Mesendoderm (in vitro differentiated cells): ENCODE measurements at regions not wholly inside any gene's neighbourhood (a gene's known extent, or its start where the extent isn't known, plus 50 kb on each side); places are given as distances from the start of the nearest gene placed in this dataset.

ENCODE experiments used
- DNase-seq: peaks from one replicate; pipeline ENCODE4 v3.0.0; 2013
- H2AK5ac ChIP-seq: 2 replicates; pipeline ENCODE4 v1.6.1; 2013; ENCODE audit warnings: low read length, inconsistent platforms
- H2BK120ac ChIP-seq: 2 replicates; pipeline ENCODE4 v1.6.1; 2013; ENCODE audit warnings: low read depth, mild to moderate bottlenecking, low read length, moderate library complexity, mixed read lengths
- H2BK15ac ChIP-seq: replicated peaks from 2 replicates; pipeline ENCODE4 v1.6.1; 2013; ENCODE audit warnings: low read depth, mild to moderate bottlenecking, moderate library complexity
- H2BK5ac ChIP-seq: 2 replicates; pipeline ENCODE4 v1.6.1; 2013; ENCODE audit warnings: low read length, inconsistent platforms
- H3K18ac ChIP-seq: 2 replicates; pipeline ENCODE4 v1.6.1; 2013; ENCODE audit warnings: mild to moderate bottlenecking, low read length, mixed read lengths
- H3K23ac ChIP-seq: one replicate; pipeline ENCODE4 v1.6.1; 2013; ENCODE audit warnings: low read length
- H3K27ac ChIP-seq: 2 replicates; pipeline ENCODE4 v1.5.1; 2013; ENCODE audit warnings: low read depth, mild to moderate bottlenecking, inconsistent platforms, low read length, moderate library complexity
- H3K27me3 ChIP-seq: 2 replicates; pipeline ENCODE4 v1.6.1; 2013; ENCODE audit warnings: low read length, control low read depth, mild to moderate bottlenecking, inconsistent platforms; ENCODE audit not compliant: insufficient read depth, poor library complexity
- H3K36me3 ChIP-seq: 2 replicates; pipeline ENCODE4 v1.6.1; 2013; ENCODE audit warnings: low read length, inconsistent platforms; ENCODE audit not compliant: control insufficient read depth, insufficient read depth
- H3K4ac ChIP-seq: one replicate; pipeline ENCODE4 v1.6.1; 2013; ENCODE audit warnings: low read depth, mild to moderate bottlenecking, low read length, moderate library complexity
- H3K4me1 ChIP-seq: 2 replicates; pipeline ENCODE4 v1.6.1; 2013; ENCODE audit warnings: low read depth, low read length, inconsistent platforms; ENCODE audit not compliant: control insufficient read depth
- H3K4me2 ChIP-seq: 2 replicates; pipeline ENCODE4 v1.6.1; 2013; ENCODE audit warnings: low read length
- H3K4me3 ChIP-seq: 2 replicates; pipeline ENCODE4 v1.5.1; 2013; ENCODE audit warnings: mild to moderate bottlenecking, low read length
- H3K56ac ChIP-seq: one replicate; pipeline ENCODE4 v1.6.1; 2013; ENCODE audit warnings: low read length
- H3K79me1 ChIP-seq: 2 replicates; pipeline ENCODE4 v1.6.1; 2013; ENCODE audit warnings: low read length, inconsistent platforms
- H3K79me2 ChIP-seq: 2 replicates; pipeline ENCODE4 v1.6.1; 2013; ENCODE audit warnings: mild to moderate bottlenecking, low read length; ENCODE audit not compliant: control insufficient read depth, insufficient read depth
- H3K9ac ChIP-seq: 2 replicates; pipeline ENCODE4 v1.6.1; 2013; ENCODE audit warnings: low read length, inconsistent platforms
- H4K5ac ChIP-seq: one replicate; pipeline ENCODE4 v1.6.1; 2013; ENCODE audit warnings: low read length
- H4K8ac ChIP-seq: one replicate; pipeline ENCODE4 v1.6.1; 2013; ENCODE audit warnings: low read depth, mild to moderate bottlenecking, control low read depth, low read length, moderate library complexity
- WGBS: extraction: QIAGEN DNeasy Blood & Tissue Kit; methylation state at CpG from one replicate; pipeline ENCODE4 v1.1.7; 2013; ENCODE audit warnings: low lambda C conversion rate, missing lambda C conversion rate; ENCODE audit not compliant: insufficient coverage; ENCODE audit errors: extremely low coverage; 5-methylcytosine and 5-hydroxymethylcytosine counted together

GRCh38 chr18:42649331-42650035 is 466.0 kb downstream of the RIT2 start:
- H3K56ac ChIP-seq, result no peak overlapping the region
- H3K4ac ChIP-seq, result no peak overlapping the region
- no peaks in the 10 kb centered on the region for H3K36me3 ChIP-seq
- H3K9ac ChIP-seq, result no peak overlapping the region
- no peaks in the 10 kb centered on the region for H3K4me1 ChIP-seq
- no peak overlapping the region for H2BK120ac ChIP-seq
- H3K27me3 ChIP-seq, result no peaks in the 10 kb centered on the region
- no peak overlapping the region for H2BK5ac ChIP-seq
- H3K27ac ChIP-seq, result no peak overlapping the region
- H3K4me3 ChIP-seq, result no peak overlapping the region
- no peaks in the 10 kb centered on the region for H3K79me1 ChIP-seq
- H2BK15ac ChIP-seq, result no peak overlapping the region
- no CpG with 5 or more reads among the region's 5 CpGs for WGBS
- H3K79me2 ChIP-seq, result no peaks in the 10 kb centered on the region
- H3K18ac ChIP-seq, result no peak overlapping the region
- no peak overlapping the region for H4K5ac ChIP-seq
- no peak overlapping the region for H3K4me2 ChIP-seq
- no peak overlapping the region for H3K23ac ChIP-seq
- no peak overlapping the region for H4K8ac ChIP-seq
- H2AK5ac ChIP-seq, result no peak overlapping the region
- DNase-seq, result no peak

- no peaks in the 10 kb centered on the region for H3K27me3 ChIP-seq
These were observed 460.9 kb downstream of the RIT2 start for GRCh38 chr18:42654556-42654955.

GRCh38 chr18:42657551-42657950 is 457.9 kb downstream of the RIT2 start:
- Histone ChIP-seq H2BK120ac (no peak overlapping the region), H3K36me3 (no peaks in the 10 kb centered on the region), H3K4me1 (no peaks in the 10 kb centered on the region), H3K18ac (no peak overlapping the region), H3K23ac (no peak overlapping the region), H3K4me2 (no peak overlapping the region), H4K5ac (no peak overlapping the region), H2BK15ac (no peak overlapping the region), H2AK5ac (no peak overlapping the region), H3K27ac (no peak overlapping the region), H3K9ac (no peak overlapping the region), H3K27me3 (no peaks in the 10 kb centered on the region), H3K4me3 (no peak overlapping the region), H3K79me1 (no peaks in the 10 kb centered on the region), H2BK5ac (no peak overlapping the region), H3K4ac (no peak overlapping the region), H3K79me2 (no peaks in the 10 kb centered on the region), H4K8ac (no peak overlapping the region), H3K56ac (no peak overlapping the region)
- WGBS, result no CpG with 5 or more reads among the region's 1 CpG
- no peak for DNase-seq

More at GRCh38 chr18:42654556-42654955, 460.9 kb downstream of the RIT2 start:
- Histone ChIP-seq H2BK120ac (no peak overlapping the region), H2BK15ac (no peak overlapping the region), H3K79me1 (no peaks in the 10 kb centered on the region), H3K4ac (no peak overlapping the region), H3K79me2 (no peaks in the 10 kb centered on the region), H3K56ac (no peak overlapping the region), H4K8ac (no peak overlapping the region), H2AK5ac (no peak overlapping the region), H3K4me3 (no peak overlapping the region), H3K23ac (peak overlapping the region; percentile 37), H3K18ac (no peak overlapping the region), H3K9ac (no peak overlapping the region), H4K5ac (no peak overlapping the region), H3K27ac (no peak overlapping the region), H3K4me1 (no peaks in the 10 kb centered on the region), H3K36me3 (no peaks in the 10 kb centered on the region), H2BK5ac (no peak overlapping the region), H3K4me2 (no peak overlapping the region)
- DNase-seq, result no peak
- no CpG with 5 or more reads among the region's 3 CpGs for WGBS

GRCh38 chr18:42658171-42658570 is 457.3 kb downstream of the RIT2 start:
- Histone ChIP-seq H3K36me3 (no peaks in the 10 kb centered on the region), H3K4me3 (no peak overlapping the region), H3K79me2 (no peaks in the 10 kb centered on the region), H3K4me2 (no peak overlapping the region), H2BK5ac (no peak overlapping the region), H4K5ac (no peak overlapping the region), H3K56ac (no peak overlapping the region), H2AK5ac (no peak overlapping the region), H3K27me3 (no peaks in the 10 kb centered on the region), H2BK120ac (no peak overlapping the region), H3K23ac (no peak overlapping the region), H3K9ac (no peak overlapping the region), H2BK15ac (no peak overlapping the region), H3K18ac (no peak overlapping the region), H3K79me1 (no peaks in the 10 kb centered on the region), H4K8ac (no peak overlapping the region), H3K4ac (no peak overlapping the region), H3K27ac (no peak overlapping the region), H3K4me1 (no peaks in the 10 kb centered on the region)
- WGBS, result no CpG with 5 or more reads among the region's 3 CpGs
- DNase-seq, result no peak

- no peak overlapping the region for H2BK15ac ChIP-seq
- H3K27me3 ChIP-seq, result no peaks in the 10 kb centered on the region
- no peak overlapping the region for H2BK120ac ChIP-seq
- no peak overlapping the region for H3K4me2 ChIP-seq
- H3K79me2 ChIP-seq, result no peaks in the 10 kb centered on the region
- H4K5ac ChIP-seq, result no peak overlapping the region
- no peak overlapping the region for H2BK5ac ChIP-seq
- no peak overlapping the region for H3K23ac ChIP-seq
- H3K9ac ChIP-seq, result no peak overlapping the region
- no peaks in the 10 kb centered on the region for H3K79me1 ChIP-seq
- no peak for DNase-seq
- H3K18ac ChIP-seq, result no peak overlapping the region
- no CpG with 5 or more reads among the region's 1 CpG for WGBS
- no peaks in the 10 kb centered on the region for H3K36me3 ChIP-seq
- H3K56ac ChIP-seq, result no peak overlapping the region
- H3K4me1 ChIP-seq, result no peaks in the 10 kb centered on the region
- no peak overlapping the region for H4K8ac ChIP-seq
- H3K4me3 ChIP-seq, result no peak overlapping the region
- H3K27ac ChIP-seq, result no peak overlapping the region
- H3K4ac ChIP-seq, result no peak overlapping the region
- H2AK5ac ChIP-seq, result no peak overlapping the region
These were observed 456.3 kb downstream of the RIT2 start for GRCh38 chr18:42659187-42659586.

DNA sequence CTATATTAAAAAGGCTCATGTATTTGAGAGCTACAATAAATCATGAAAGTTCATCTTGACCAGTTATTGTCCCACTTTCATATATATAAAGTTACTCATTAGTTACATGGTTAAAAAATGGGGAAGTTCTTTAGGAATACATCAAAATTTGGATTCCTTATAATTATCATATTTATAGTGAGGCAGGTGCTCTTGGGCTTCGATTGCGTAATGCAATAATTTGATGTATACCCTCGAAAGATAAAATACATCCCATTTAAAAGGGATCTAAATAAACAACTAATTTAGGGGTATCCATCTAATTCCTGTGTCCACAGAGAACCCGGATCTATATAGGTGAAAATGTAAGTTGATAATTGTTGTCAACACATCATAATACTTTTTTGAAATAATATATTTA is 444.6 kb downstream of the RIT2 start:
- no peaks in the 10 kb centered on the region for H3K79me2 ChIP-seq
- H2BK5ac ChIP-seq, result no peak overlapping the region
- H3K36me3 ChIP-seq, result no peaks in the 10 kb centered on the region
- H3K79me1 ChIP-seq, result no peaks in the 10 kb centered on the region
- H3K27me3 ChIP-seq, result no peaks in the 10 kb centered on the region
- no peak overlapping the region for H2BK120ac ChIP-seq
- no CpG with 5 or more reads among the region's 4 CpGs for WGBS
- no peak for DNase-seq
- no peak overlapping the region for H3K23ac ChIP-seq
- no peak overlapping the region for H3K27ac ChIP-seq
- H4K8ac ChIP-seq, result no peak overlapping the region
- no peak overlapping the region for H3K4ac ChIP-seq
- H3K4me2 ChIP-seq, result no peak overlapping the region
- H4K5ac ChIP-seq, result no peak overlapping the region
- no peaks in the 10 kb centered on the region for H3K4me1 ChIP-seq
- H3K9ac ChIP-seq, result no peak overlapping the region
- H3K4me3 ChIP-seq, result no peak overlapping the region
- H3K18ac ChIP-seq, result no peak overlapping the region
- H3K56ac ChIP-seq, result no peak overlapping the region
- no peak overlapping the region for H2BK15ac ChIP-seq
- H2AK5ac ChIP-seq, result no peak overlapping the region
